KOPT-K1 (cell line): ENCODE measurements at regions not wholly inside any gene's neighbourhood (a gene's known extent, or its start where the extent isn't known, plus 50 kb on each side); places are given as distances from the start of the nearest gene placed in this dataset.
"Not testable (repeated sequence)": the region's sequence is repeated elsewhere in the genome, so short reads cannot be mapped to it uniquely, and the experiment has no call there.

Source experiments
- H3K27ac ChIP-seq: fragments of 200-600 bp; sonication (generic); 2 replicates; pipeline ENCODE4 v1.5.1; 2016; ENCODE audit warnings: antibody characterized with exemption, mild to moderate bottlenecking, low read depth, low read length; ENCODE audit not compliant: poor library complexity, severe bottlenecking
- H3K36me3 ChIP-seq: fragments of 200-600 bp; sonication (generic); 2 replicates; pipeline ENCODE4 v1.5.1; 2017; ENCODE audit warnings: antibody characterized with exemption, mild to moderate bottlenecking, low read length, moderate library complexity; ENCODE audit not compliant: insufficient read depth
- H3K9me3 ChIP-seq: fragments of 200-600 bp; sonication (generic); 2 replicates; pipeline ENCODE4 v1.5.1; 2017; ENCODE audit warnings: antibody characterized with exemption, low read length, mild to moderate bottlenecking; ENCODE audit not compliant: insufficient read depth, poor library complexity, severe bottlenecking

DNA sequence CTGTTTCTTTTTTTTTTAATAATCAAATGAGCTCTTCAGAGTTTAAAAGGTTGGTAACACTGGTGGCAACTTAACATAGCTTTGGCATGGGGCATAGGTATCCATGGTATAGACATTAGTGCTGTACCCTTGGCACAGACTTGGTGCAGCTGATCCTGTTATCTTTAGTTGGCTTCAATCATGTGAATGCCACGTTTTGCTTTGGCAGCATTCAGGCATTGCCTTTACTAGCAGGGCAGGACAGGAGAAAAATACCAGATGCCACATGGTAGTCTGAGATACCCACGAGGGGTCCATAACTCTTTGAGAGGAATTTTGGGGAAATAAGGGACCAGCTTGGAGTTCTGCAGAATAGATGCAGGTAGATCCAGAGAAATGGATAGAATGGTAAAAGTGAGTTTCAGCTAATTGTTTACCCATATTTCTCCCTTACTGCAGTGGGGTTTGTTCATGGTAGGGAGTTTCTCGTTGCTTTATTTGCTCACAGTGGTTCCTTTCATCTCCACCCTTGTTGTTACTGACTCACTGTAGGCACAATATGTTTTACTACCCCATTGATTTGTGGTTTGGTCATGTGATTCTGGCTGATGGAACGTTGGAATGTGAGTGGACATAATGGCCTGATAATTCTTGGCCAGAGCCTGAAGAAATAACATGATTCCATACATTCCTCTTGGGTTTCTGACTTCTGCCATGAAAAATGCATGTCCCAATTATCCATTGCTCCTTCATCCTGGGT lies 342.7 kb downstream of the GLUD2 start:
- H3K36me3 ChIP-seq = no peaks in the 10 kb centered on the region

DNA sequence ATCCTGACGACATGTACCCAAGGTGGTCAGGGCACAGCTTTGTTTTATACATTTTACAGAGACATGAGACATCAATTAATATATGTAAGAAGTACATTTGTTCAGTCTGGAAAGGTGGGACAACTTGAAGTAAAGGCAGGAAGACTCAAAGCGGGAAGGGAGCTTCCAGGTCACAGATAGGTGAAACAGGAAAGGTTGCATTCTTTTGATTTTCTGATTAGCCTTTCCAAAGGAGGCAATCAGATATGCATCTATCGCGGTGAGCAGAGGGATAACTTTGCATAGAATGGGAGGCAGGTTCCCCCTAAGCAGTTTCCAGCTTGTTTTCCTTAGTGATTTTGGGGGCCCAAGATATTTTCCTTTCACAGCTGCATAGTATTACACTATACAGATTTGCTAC lies 358.4 kb downstream of the GLUD2 start:
- H3K27ac ChIP-seq = no peak overlapping the region
- no peaks in the 10 kb centered on the region for H3K9me3 ChIP-seq
- no peaks in the 10 kb centered on the region for H3K36me3 ChIP-seq

More for the DNA sequence above, 342.7 kb downstream of the GLUD2 start:
- no peak overlapping the region for H3K27ac ChIP-seq
- no peaks in the 10 kb centered on the region for H3K9me3 ChIP-seq

DNA sequence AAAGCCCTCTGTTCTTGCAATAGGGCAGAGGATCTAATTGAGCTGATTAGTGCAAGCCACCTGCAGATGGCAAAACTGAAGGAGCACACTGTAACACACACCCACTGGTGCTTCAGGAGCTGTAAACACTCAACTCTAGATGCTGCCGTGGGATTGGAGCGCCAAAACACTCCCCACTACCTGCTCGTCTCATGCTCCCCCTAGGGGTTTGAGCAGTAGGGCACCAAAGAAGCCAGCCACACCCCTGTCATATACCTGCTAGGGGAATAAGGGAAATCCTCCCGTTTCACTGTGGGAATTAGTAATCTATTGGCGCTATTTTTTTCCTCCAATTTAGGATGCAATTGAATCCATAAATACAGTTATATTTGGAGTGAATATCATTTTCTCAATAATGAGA lies 360.2 kb downstream of the GLUD2 start:
- Histone ChIP-seq H3K36me3 (no peaks in the 10 kb centered on the region), H3K27ac (no peak overlapping the region), H3K9me3 (no peaks in the 10 kb centered on the region)

DNA sequence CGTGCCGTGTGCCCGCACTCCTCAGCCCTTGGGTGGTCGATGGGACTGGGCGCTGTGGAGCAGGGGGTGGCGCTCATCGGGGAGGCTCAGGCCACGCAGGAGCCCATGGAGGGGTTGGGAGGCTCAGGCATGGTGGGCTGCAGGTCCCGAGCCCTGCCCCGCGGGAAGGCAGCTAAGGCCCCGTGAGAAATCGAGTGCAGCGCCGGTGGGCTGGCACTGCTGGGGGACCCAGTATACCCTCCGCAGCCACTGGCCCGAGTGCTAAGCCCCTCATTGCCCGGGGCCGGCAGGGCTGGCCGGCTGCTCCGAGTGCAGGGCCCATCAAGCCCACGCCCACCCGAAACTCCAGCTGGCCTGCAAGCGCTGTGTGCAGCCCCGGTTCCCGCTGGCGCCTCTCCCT lies 384.1 kb downstream of the GLUD2 start:
- not testable (repeated sequence) for H3K27ac ChIP-seq, H3K36me3 ChIP-seq, H3K9me3 ChIP-seq

DNA sequence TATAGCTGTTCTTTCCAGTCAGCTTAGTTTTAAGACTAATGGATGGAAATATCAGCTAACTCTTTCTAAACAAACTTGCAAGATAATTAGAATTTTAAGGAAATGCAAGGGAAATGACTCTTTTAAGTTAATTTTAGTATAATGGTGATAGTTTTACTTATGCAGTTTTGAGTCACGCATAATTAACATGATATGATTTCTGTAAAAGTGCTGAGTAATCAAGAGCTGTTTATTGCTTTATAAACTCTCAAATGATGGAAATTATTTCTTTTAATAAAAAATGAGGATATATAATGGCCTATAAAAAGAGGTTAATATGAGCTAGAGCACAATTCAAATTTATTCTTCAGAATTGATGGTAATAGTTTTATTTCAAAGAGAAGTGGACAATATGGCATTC lies 385.9 kb downstream of the GLUD2 start:
- Histone ChIP-seq H3K9me3 (no peaks in the 10 kb centered on the region), H3K36me3 (no peaks in the 10 kb centered on the region), H3K27ac (no peak overlapping the region)

DNA sequence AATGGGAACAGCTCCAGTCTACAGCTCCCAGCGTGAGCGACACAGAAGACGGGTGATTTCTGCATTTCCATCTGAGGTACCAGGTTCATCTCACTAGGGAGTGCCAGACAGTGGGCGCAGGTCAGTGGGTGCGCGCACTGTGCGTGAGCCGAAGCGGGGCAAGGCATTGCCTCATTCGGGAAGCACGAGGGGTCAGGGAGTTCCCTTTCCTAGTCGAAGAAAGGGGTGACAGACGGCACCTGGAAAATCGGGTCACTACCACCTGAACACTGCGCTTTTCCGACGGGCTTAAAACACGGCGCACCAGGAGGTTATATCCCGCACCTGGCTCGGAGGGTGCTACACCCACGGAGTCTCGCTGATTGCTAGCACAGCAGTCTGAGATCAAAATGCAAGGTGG lies 390.3 kb downstream of the GLUD2 start:
- H3K27ac ChIP-seq, H3K9me3 ChIP-seq, H3K36me3 ChIP-seq: not testable (repeated sequence)

DNA sequence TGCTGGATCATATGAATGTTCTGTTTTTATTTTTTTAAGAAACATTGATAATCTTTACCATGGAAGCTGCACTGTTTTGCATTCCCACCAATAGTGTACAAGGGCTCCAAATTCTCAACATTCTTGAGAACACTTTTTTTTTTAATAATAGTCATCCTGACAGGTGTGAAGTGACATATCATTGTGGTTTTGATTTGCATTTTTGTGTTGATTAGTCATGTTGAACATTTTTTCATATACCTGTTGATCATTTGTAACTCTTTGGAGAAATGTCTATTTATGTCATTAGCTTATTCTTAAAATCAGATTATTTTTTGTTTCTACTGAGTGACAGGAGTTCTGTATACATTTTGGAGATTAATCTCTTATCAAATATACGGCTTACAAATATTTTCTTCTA lies 408.5 kb downstream of the GLUD2 start:
- Histone ChIP-seq H3K9me3 (peaks cover 5% of the 10 kb centered on the region), H3K36me3 (no peaks in the 10 kb centered on the region), H3K27ac (no peak overlapping the region)

DNA sequence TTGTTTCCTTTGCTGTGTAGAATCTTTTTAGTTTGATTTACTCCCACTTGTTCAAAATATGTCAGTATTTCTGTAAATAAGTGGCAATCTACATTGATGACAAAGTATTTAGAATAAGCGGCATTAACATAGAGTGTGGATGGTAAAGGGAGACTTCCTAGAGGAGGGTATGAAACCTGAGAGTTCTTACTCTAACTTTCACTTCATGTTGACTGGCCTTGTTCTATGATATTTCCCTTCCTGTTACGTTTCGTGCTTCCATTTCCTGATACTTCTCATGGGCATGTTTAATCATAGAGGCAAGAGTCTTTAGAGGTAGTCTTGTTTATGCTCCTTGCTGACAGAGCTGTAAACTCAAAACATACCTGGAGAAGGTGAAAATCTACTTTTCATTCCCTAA lies 408.9 kb downstream of the GLUD2 start:
- Histone ChIP-seq H3K27ac (no peak overlapping the region), H3K36me3 (no peaks in the 10 kb centered on the region), H3K9me3 (peaks cover 9% of the 10 kb centered on the region)

DNA sequence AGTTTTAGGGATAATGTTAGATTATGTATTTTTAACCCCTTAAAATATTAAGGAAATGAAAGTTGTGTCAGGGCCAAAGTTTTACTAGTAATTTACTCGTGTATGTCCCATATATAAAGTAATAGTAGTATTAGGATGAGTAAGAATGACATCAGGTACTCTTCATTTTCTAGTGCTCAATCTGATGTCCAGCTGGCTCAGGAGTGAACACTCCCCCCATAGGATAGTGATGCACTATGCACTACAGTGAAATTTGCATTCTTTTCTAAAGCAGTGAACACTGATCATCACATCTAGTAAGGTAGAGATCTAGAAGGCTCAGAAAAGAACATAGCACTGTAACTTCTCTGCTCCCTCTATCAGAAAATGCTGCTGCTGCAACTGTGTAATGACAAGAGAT lies 409.7 kb downstream of the GLUD2 start:
- H3K27ac ChIP-seq = no peak overlapping the region
- no peaks in the 10 kb centered on the region for H3K36me3 ChIP-seq

DNA sequence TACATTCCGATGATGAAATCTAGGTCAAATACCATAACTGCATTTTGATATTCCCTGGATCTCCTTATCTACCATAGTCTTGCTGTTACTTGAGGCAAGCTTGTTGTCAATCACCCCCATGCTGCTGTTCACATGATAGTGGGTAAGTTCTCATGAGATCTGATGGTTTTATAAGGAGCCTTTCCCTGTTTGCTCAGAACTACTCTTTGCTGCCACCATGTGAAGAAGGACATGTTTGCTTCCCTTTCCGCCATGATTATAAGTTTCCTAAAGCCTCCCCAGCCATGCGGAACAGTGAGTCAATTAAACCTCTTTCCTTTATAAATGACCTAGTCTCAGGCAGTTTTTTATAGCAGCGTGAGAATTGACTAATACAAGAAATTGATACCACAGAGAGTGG lies 432.0 kb downstream of the GLUD2 start:
- no peak overlapping the region for H3K27ac ChIP-seq
- no peaks in the 10 kb centered on the region for H3K9me3 ChIP-seq
- H3K36me3 ChIP-seq = no peaks in the 10 kb centered on the region

More for the DNA sequence above, 409.7 kb downstream of the GLUD2 start:
- H3K9me3 ChIP-seq = peaks cover 10% of the 10 kb centered on the region

DNA sequence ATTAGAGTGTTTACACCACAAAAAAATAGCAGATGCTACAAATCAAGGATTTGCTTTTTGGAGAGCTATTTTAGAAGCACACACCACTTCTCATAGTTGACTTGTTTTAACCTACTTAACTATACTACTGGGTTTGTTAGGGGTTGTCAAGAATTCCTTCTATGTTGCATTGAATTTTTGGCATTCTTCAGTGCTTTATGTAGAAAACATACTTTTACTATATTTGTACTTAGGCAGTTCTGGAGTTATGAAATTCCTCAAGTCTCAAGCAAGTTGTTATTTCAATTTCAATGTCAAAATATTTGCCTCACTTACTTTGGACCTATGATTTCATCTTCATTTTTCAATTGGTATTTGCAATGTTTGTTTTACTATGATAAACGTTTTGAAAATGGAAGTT lies 449.6 kb downstream of the GLUD2 start:
- H3K9me3 ChIP-seq = no peaks in the 10 kb centered on the region
- H3K27ac ChIP-seq = no peak overlapping the region
- no peaks in the 10 kb centered on the region for H3K36me3 ChIP-seq

DNA sequence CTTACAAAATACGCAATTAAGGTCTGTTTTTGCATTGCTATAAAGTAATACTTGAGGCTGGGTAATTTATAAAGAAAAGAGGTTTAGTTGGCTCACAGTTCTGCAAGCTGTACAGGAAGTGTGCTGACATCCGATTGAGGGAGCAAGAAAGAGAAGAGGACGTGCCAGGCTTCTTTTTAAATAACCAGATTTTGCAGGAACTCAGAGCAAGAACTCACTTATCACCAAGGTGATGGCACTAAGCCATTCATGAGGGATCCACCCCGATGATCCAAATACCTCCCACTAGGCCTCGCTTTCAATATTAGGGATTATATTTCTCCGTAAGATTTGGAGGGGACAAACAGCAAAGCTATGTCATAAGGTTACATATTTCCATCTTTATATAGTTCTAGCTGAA lies 456.7 kb downstream of the GLUD2 start:
- no peaks in the 10 kb centered on the region for H3K36me3 ChIP-seq
- no peaks in the 10 kb centered on the region for H3K9me3 ChIP-seq

DNA sequence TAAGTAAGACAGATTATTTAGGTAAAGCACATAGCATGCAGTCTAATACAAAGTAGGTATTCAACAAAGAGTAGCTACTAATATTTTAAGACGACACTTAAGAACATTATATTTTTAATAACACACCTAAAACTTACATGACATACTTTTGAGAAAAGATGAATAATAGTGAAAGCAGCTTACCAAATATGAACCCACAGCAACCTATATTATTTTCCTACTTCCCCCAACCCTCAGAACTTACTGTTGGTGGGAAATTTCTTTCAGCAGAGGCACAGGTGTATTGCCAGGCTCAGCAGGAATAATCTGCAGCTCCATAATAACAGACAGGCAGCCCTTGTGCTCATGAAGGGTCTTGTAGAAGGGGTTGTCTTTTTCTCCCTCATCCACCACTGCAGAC lies 498.9 kb downstream of the GLUD2 start:
- Histone ChIP-seq H3K36me3 (no peaks in the 10 kb centered on the region), H3K9me3 (peaks cover 5% of the 10 kb centered on the region), H3K27ac (no peak overlapping the region)

More for the DNA sequence above, 456.7 kb downstream of the GLUD2 start:
- H3K27ac ChIP-seq = no peak overlapping the region

DNA sequence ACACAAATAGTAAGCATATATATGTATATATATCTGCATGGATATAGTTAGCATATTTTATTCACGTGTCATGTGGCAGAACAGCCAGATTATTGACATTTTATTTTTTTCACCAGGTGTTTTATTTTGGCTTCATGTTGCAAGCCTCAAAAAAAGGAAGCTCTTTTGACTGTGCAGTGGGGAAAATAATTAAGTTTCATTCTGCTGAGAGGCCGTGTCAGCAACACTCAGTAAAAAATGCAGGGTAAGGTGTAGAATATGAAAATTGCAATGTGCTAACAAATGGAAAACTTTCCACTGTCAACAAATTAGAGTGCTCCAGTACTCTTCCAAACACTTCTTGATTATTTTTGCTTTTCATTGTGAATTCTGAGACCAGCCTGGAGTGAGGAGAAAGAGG lies 511.5 kb downstream of the GLUD2 start:
- H3K36me3 ChIP-seq = no peaks in the 10 kb centered on the region
- H3K27ac ChIP-seq = no peak overlapping the region
- no peaks in the 10 kb centered on the region for H3K9me3 ChIP-seq

DNA sequence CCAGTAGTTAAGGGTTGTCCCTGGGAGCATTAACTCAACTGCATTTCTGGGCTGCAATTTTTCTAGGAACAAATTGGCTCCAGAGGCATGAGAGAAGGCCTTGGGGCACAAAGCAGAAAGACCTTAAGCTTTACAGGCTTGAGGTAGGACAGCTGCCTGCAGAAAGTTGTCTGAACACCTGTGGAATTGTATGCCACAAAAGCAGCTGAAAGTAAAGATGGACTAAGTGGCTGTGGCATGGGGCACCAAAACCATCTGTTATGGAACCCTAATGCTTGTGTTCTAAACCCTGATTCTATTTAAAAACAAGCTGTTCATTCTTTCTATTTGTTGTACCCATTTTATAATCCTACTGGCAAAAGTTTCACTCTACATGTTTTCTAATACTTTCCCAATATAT lies 515.2 kb downstream of the GLUD2 start:
- Histone ChIP-seq H3K36me3 (no peaks in the 10 kb centered on the region), H3K9me3 (no peaks in the 10 kb centered on the region), H3K27ac (no peak overlapping the region)

DNA sequence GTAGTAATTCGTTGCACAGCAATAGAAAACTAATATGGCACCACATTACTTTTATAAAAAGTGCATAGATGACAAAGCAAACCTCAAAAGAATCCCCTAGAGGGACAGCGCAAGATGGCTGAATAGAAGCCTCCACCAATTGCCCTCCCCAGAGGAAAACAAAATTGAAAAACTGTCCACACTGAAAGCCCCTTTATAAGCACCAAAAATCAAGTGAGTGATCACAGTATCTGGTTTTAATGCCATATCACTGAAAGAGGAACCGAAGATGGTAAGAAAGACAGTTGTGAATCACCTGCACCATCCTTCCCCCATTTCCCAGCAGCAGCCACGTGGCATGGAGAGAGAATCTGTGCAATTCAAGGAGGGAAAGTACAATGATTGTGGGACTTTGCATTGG lies 522.2 kb downstream of the GLUD2 start:
- no peaks in the 10 kb centered on the region for H3K9me3 ChIP-seq
- no peaks in the 10 kb centered on the region for H3K36me3 ChIP-seq
- no peak overlapping the region for H3K27ac ChIP-seq
